K562 (cell line): ENCODE measurements at regions not wholly inside any gene's neighbourhood (a gene's known extent, or its start where the extent isn't known, plus 50 kb on each side); places are given as distances from the start of the nearest gene placed in this dataset.

Experiments
- ETV5 ChIP-seq: sonication (generic); formaldehyde crosslinking; IDR thresholded peaks from 2 replicates; pipeline ENCODE4 v1.4.0; 2020; ENCODE audit warnings: low read depth, mild to moderate bottlenecking, missing genetic modification reagents
- GABPB1 ChIP-seq: sonication (generic); formaldehyde crosslinking; IDR thresholded peaks from 2 replicates; pipeline ENCODE4 v1.8.0; 2022; ENCODE audit warnings: mild to moderate bottlenecking, missing genetic modification reagents
- GATA2 ChIP-seq: sonication (generic); formaldehyde crosslinking; IDR thresholded peaks from 2 replicates; pipeline ENCODE4 v1.4.0; 2020; ENCODE audit warnings: mild to moderate bottlenecking, missing genetic modification reagents
- HES1 ChIP-seq: fragments of 450-650 bp; IDR thresholded peaks from 2 replicates; pipeline ENCODE4 v1.6.1; 2016; ENCODE audit warnings: low read depth, mild to moderate bottlenecking, moderate library complexity
- MAX ChIP-seq: sonication (generic); formaldehyde crosslinking; IDR thresholded peaks from 2 replicates; pipeline ENCODE4 v1.9.0; 2022; ENCODE audit warnings: mild to moderate bottlenecking, missing genetic modification reagents
- POLR2A ChIP-seq: fragments of 450-650 bp; conservative IDR thresholded peaks from 2 replicates; pipeline ENCODE4 v1.6.1; 2016
- TAF15 ChIP-seq: fragments of 200-400 bp; formaldehyde crosslinking; IDR thresholded peaks from 2 replicates; pipeline ENCODE4 v1.6.1; 2017; ENCODE audit warnings: mild to moderate bottlenecking, low read depth, low read length, moderate library complexity
- ZBTB9 ChIP-seq: fragments of 450-650 bp; formaldehyde crosslinking; IDR thresholded peaks from 2 replicates; pipeline ENCODE4 v1.4.0; 2020; ENCODE audit warnings: mild to moderate bottlenecking, moderate library complexity
- ZC3H11A ChIP-seq: IDR thresholded peaks from 2 replicates; pipeline ENCODE4 v1.6.1; 2012; ENCODE audit warnings: low read depth, low read length, improper control_type of control experiment
- TF ChIP-seq, protein P1 (sequence below): sonication (generic); formaldehyde crosslinking; IDR thresholded peaks from 2 replicates; pipeline ENCODE4 v1.8.0; 2023; ENCODE audit warnings: mild to moderate bottlenecking, missing genetic modification reagents
- TF ChIP-seq, protein P2 (sequence below), 2 experiments: fragments of 450-650 bp in 1 of 2; sonication (generic) in 1 of 2; formaldehyde crosslinking in 1 of 2; IDR thresholded peaks; 2 replicates each; pipeline versions ENCODE4 v1.7.1 to v1.9.0; 2016 to 2022; ENCODE audit warnings: inconsistent platforms in 1 of 2, mild to moderate bottlenecking in 1 of 2, missing genetic modification reagents in 1 of 2
- TF ChIP-seq, protein P3 (sequence below): fragments of 250-450 bp; sonication (Bioruptor Pico); IDR thresholded peaks from 2 replicates; pipeline ENCODE4 v1.8.0; 2021; ENCODE audit warnings: mild to moderate bottlenecking, moderate library complexity

GRCh38 chr4:125526420-125526819, 211.7 kb downstream of the FAT4 start (continued):
- TF ChIP-seq MAX: no peak
- TF ChIP-seq, protein P1, sequence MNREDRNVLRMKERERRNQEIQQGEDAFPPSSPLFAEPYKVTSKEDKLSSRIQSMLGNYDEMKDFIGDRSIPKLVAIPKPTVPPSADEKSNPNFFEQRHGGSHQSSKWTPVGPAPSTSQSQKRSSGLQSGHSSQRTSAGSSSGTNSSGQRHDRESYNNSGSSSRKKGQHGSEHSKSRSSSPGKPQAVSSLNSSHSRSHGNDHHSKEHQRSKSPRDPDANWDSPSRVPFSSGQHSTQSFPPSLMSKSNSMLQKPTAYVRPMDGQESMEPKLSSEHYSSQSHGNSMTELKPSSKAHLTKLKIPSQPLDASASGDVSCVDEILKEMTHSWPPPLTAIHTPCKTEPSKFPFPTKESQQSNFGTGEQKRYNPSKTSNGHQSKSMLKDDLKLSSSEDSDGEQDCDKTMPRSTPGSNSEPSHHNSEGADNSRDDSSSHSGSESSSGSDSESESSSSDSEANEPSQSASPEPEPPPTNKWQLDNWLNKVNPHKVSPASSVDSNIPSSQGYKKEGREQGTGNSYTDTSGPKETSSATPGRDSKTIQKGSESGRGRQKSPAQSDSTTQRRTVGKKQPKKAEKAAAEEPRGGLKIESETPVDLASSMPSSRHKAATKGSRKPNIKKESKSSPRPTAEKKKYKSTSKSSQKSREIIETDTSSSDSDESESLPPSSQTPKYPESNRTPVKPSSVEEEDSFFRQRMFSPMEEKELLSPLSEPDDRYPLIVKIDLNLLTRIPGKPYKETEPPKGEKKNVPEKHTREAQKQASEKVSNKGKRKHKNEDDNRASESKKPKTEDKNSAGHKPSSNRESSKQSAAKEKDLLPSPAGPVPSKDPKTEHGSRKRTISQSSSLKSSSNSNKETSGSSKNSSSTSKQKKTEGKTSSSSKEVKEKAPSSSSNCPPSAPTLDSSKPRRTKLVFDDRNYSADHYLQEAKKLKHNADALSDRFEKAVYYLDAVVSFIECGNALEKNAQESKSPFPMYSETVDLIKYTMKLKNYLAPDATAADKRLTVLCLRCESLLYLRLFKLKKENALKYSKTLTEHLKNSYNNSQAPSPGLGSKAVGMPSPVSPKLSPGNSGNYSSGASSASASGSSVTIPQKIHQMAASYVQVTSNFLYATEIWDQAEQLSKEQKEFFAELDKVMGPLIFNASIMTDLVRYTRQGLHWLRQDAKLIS (CRISPR knock-in tag): no peak
- no peak for TF ChIP-seq TAF15
- TF ChIP-seq GATA2 (CRISPR knock-in tag): no peak
- TF ChIP-seq HES1: no peak
- no peak for TF ChIP-seq ZC3H11A
- TF ChIP-seq, protein P2, sequence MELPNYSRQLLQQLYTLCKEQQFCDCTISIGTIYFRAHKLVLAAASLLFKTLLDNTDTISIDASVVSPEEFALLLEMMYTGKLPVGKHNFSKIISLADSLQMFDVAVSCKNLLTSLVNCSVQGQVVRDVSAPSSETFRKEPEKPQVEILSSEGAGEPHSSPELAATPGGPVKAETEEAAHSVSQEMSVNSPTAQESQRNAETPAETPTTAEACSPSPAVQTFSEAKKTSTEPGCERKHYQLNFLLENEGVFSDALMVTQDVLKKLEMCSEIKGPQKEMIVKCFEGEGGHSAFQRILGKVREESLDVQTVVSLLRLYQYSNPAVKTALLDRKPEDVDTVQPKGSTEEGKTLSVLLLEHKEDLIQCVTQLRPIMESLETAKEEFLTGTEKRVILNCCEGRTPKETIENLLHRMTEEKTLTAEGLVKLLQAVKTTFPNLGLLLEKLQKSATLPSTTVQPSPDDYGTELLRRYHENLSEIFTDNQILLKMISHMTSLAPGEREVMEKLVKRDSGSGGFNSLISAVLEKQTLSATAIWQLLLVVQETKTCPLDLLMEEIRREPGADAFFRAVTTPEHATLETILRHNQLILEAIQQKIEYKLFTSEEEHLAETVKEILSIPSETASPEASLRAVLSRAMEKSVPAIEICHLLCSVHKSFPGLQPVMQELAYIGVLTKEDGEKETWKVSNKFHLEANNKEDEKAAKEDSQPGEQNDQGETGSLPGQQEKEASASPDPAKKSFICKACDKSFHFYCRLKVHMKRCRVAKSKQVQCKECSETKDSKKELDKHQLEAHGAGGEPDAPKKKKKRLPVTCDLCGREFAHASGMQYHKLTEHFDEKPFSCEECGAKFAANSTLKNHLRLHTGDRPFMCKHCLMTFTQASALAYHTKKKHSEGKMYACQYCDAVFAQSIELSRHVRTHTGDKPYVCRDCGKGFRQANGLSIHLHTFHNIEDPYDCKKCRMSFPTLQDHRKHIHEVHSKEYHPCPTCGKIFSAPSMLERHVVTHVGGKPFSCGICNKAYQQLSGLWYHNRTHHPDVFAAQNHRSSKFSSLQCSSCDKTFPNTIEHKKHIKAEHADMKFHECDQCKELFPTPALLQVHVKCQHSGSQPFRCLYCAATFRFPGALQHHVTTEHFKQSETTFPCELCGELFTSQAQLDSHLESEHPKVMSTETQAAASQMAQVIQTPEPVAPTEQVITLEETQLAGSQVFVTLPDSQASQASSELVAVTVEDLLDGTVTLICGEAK (IDR thresholded peaks at IDR 0.05): no peak
- TF ChIP-seq, protein P2 (CRISPR knock-in tag; IDR thresholded peaks at IDR 0.05): no peak
- TF ChIP-seq, protein P3, sequence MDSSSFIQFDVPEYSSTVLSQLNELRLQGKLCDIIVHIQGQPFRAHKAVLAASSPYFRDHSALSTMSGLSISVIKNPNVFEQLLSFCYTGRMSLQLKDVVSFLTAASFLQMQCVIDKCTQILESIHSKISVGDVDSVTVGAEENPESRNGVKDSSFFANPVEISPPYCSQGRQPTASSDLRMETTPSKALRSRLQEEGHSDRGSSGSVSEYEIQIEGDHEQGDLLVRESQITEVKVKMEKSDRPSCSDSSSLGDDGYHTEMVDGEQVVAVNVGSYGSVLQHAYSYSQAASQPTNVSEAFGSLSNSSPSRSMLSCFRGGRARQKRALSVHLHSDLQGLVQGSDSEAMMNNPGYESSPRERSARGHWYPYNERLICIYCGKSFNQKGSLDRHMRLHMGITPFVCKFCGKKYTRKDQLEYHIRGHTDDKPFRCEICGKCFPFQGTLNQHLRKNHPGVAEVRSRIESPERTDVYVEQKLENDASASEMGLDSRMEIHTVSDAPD (CRISPR knock-in tag): no peak
- no peak for TF ChIP-seq ZBTB9 (CRISPR knock-in tag)
- TF ChIP-seq POLR2A: no peak
- no peak for TF ChIP-seq GABPB1
- no peak for TF ChIP-seq ETV5 (CRISPR knock-in tag)
